ENCODE measurements at regions not wholly inside any gene's neighbourhood (a gene's known extent, or its start where the extent isn't known, plus 50 kb on each side); places are given as distances from the start of the nearest gene placed in this dataset.
"Not testable (repeated sequence)": the region's sequence is repeated elsewhere in the genome, so short reads cannot be mapped to it uniquely, and the experiment has no call there.

DNA sequence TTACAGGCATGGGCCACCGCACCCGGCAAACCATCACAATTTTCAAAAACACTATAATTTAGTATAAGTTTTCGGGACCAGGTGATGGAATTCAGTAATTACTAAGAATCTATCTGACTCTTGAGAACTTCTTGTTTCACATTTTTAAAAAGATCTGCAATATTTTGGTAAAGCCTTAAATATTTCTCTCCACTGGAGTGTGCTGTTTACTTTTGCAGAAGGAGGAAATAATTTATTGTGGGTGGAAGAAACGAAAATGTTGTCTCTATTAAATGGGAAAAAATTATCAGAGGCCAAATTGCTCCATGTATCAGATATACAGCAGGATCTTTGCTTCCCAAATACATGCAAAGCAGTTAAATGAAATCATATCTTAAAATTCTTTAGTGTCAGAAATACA lies 566.8 kb upstream of the CYLC2 start:
- ATAC-seq (no peak), DNase-seq (no peak)
- Histone ChIP-seq H3K9me3 (no peaks in the 10 kb centered on the region), H3K27ac (no peak overlapping the region), H3K4me1 (no peaks in the 10 kb centered on the region), H3K4me3 (no peak overlapping the region), H3K27me3 (no peaks in the 10 kb centered on the region), H3K36me3 (no peaks in the 10 kb centered on the region)
- TF ChIP-seq, protein P1, sequence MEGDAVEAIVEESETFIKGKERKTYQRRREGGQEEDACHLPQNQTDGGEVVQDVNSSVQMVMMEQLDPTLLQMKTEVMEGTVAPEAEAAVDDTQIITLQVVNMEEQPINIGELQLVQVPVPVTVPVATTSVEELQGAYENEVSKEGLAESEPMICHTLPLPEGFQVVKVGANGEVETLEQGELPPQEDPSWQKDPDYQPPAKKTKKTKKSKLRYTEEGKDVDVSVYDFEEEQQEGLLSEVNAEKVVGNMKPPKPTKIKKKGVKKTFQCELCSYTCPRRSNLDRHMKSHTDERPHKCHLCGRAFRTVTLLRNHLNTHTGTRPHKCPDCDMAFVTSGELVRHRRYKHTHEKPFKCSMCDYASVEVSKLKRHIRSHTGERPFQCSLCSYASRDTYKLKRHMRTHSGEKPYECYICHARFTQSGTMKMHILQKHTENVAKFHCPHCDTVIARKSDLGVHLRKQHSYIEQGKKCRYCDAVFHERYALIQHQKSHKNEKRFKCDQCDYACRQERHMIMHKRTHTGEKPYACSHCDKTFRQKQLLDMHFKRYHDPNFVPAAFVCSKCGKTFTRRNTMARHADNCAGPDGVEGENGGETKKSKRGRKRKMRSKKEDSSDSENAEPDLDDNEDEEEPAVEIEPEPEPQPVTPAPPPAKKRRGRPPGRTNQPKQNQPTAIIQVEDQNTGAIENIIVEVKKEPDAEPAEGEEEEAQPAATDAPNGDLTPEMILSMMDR (IDR thresholded peaks at IDR 0.05): peak in 3 of 9 donors; percentile 10 to 16 (median 10)
- intact Hi-C loops (cut with DNase I): no loop called here
- 80 to 84% methylated on average over 4 of the region's 4 CpGs for WGBS, 2 donors

DNA sequence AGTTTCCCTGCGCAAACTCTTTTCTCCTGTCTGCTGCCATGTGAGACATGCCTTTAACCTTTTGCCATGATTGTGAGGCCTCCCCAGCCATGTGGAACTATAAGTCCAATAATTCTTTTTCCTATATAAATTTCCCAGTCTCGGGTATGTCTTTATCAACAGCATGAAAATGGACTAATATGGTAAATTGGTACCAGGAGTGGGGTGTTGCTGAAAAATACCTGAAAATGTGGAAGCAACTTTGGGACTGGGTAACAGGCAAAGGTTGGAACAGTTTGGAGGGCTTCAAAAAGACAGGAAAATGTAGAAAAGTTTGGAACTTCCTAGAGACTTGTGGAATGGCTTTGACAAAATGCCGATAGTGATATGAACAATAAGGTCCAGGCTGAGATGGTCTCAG lies 578.9 kb upstream of the CYLC2 start:
- peaks cover 0 to 59% (median 16%) of the 10 kb centered on the region in 11 donors for H3K9me3 ChIP-seq
- H3K36me3 ChIP-seq; H3K4me1 ChIP-seq; intact Hi-C loops (cut with DNase I); H3K27me3 ChIP-seq; ATAC-seq; H3K27ac ChIP-seq; DNase-seq; H3K4me3 ChIP-seq: not testable (repeated sequence)
- 81 to 86% methylated on average over 3 of the region's 3 CpGs for WGBS, 2 donors

DNA sequence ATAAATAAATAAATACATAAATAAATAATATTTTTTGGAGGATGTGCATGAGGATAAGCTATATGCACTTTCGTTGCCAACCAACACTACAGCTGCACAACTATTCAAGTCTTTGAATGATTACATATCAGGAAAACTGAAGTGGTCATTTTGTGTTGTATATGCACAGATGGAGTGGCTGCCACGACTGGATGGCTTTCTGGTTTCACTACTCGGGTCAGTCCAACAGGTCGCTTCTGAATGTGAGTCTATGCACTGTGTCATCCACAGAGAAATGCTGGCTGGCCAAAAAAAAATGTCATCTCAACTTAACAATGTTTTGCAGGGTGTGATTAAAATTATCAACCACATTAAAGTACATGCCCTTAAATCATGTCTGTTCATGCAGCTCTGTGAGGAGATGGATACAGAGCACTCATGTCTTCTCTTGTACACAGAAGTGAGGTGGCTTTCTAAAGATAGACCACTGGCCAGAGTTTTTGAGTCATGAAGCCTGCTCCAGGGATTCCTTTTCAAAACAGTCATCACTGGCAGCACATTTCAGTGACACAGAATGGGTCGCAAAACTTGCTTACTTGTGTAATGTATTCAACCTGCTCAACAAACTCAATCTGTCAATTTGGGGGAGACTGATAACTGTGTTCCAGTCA lies 589.8 kb upstream of the CYLC2 start:
- intact Hi-C loops (cut with DNase I): loop anchor here in 1 of 10 donors (5.0 kb wide), 1 partner anchor 52 kb away; no protein-coding TSS in a partner anchor
- WGBS, 2 donors: 50 to 60% methylated on average over 5 of the region's 5 CpGs
- peak overlapping the region in 3 of 10 donors; percentile 39 to 53 (median 39) for H3K27ac ChIP-seq
- TF ChIP-seq, protein P1 (IDR thresholded peaks at IDR 0.05): no peak
- H3K27me3 ChIP-seq: no peaks in the 10 kb centered on the region
- ATAC-seq: peak in 5 of 8 donors; percentile 70 to 97 (median 81)
- H3K4me1 ChIP-seq: no peaks in the 10 kb centered on the region
- no peak overlapping the region for H3K4me3 ChIP-seq
- no peaks in the 10 kb centered on the region for H3K36me3 ChIP-seq
- peaks cover 0 to 16% (median 0%) of the 10 kb centered on the region in 11 donors for H3K9me3 ChIP-seq
- DNase-seq: peak in 1 of 2 donors; percentile 16

DNA sequence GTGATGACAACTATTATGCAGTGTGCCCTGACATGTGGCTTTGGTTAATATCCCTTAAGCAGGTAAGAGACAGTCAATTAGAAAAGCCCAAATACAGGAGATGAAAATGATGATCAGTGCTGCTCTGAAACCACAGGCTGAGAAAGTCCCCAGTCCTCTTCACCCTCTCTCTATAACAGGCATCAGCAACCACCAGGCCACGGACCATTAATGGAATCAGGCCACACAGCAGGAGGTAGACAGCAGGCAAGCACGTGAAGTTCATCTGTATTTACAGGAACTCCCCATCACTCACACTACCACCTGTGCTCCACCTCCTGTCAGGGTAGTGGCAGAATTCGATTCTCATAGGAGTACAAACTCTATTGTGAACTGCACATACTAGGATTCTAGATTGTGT lies 591.6 kb upstream of the CYLC2 start:
- no peak for ATAC-seq
- Histone ChIP-seq H3K9me3 (peaks cover 0 to 11% (median 0%) of the 10 kb centered on the region in 11 donors), H3K27me3 (no peaks in the 10 kb centered on the region), H3K27ac (no peak overlapping the region), H3K4me1 (no peaks in the 10 kb centered on the region), H3K4me3 (no peak overlapping the region), H3K36me3 (no peaks in the 10 kb centered on the region)
- no peak for DNase-seq
- intact Hi-C loops (cut with DNase I): no loop called here
- 68 to 86% methylated on average over 3 of the region's 3 CpGs for WGBS, 2 donors
- TF ChIP-seq, protein P1 (IDR thresholded peaks at IDR 0.05): no peak

DNA sequence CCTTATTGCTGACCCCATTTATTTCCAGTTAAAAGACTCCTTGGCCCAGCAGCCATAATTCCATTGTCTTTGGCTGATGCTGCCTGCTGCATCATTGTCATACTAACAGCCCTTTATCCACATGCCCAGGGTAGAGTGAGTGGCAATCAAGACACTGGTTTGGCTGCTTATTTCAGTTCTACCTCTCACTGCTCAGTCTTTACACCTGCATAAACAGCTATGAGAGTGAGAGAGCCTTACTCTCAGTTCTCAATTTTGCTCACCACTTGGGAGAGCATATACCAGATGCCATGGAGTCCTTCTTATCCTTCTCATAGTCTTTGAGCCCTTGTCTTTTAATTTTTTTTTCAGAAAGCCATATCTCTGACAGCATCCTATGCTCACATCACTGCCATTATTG lies 596.9 kb upstream of the CYLC2 start:
- TF ChIP-seq, protein P1 (IDR thresholded peaks at IDR 0.05): no peak
- H3K9me3 ChIP-seq: peaks cover 0 to 15% (median 0%) of the 10 kb centered on the region in 11 donors
- no peaks in the 10 kb centered on the region for H3K27me3 ChIP-seq
- no peak overlapping the region for H3K27ac ChIP-seq
- DNase-seq: no peak
- H3K4me1 ChIP-seq: no peaks in the 10 kb centered on the region
- ATAC-seq: no peak
- intact Hi-C loops (cut with DNase I): no loop called here
- no peaks in the 10 kb centered on the region for H3K36me3 ChIP-seq
- no peak overlapping the region for H3K4me3 ChIP-seq

DNA sequence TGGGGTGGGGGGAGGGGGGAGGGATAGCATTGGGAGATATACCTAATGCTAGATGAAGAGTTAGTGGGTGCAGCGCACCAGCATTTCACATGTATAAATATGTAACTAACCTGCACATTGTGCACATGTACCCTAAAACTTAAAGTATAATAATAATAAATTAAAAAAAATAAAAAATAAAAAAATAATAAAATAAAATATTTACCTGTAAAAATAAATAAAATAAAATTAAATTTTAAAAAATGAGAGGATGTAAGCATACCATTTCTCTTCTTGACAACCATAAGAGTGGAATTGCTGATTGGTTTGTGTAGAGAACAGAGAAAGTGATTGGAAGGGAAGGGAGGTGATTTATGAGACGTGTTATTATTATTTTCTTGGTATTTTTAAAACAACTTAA lies 609.5 kb upstream of the CYLC2 start:
- DNase-seq; H3K4me3 ChIP-seq; H3K27me3 ChIP-seq; H3K36me3 ChIP-seq; H3K27ac ChIP-seq; ATAC-seq; intact Hi-C loops (cut with DNase I); H3K4me1 ChIP-seq: not testable (repeated sequence)
- WGBS, 2 donors: 89 to 92% methylated on average over 2 of the region's 2 CpGs
- H3K9me3 ChIP-seq: peaks cover 0 to 16% (median 0%) of the 10 kb centered on the region in 11 donors
